Pancreas (tissue), 10 donors: ENCODE measurements at regions not wholly inside any gene's neighbourhood (a gene's known extent, or its start where the extent isn't known, plus 50 kb on each side); places are given as distances from the start of the nearest gene placed in this dataset.

Experiments used
- ATAC-seq, 4 donors: fragments of 200-7000 bp; cut with Tn5 transposase; one replicate each; pipeline versions ENCODE4 v1.8.0 to v1.9.1; 2020; ENCODE audit warnings: mild to moderate bottlenecking in 4 of 4, moderate library complexity in 4 of 4
- DNase-seq, 6 donors: peaks; one replicate each; pipeline ENCODE4 v3.0.0-alpha.2; 2020
- FAIRE-seq: peaks from 2 replicates; lab custom pipeline; 2012; peaks lifted over from hg19 to GRCh38; lab: Jason Lieb, UNC
- H3K27ac ChIP-seq, 4 donors: fragments of 200-600 bp; sonication (generic); 1 replicate in 3 of 4; 2 replicates in 1 of 4; pipeline versions ENCODE4 v1.5.0 to v1.8.0; 2020
- H3K27me3 ChIP-seq, 4 donors: fragments of 200-600 bp; one replicate each; pipeline ENCODE4 v1.8.0; 2021
- H3K36me3 ChIP-seq, 3 donors: fragments of 200-600 bp; sonication (generic) in 1 of 3; one replicate each; pipeline versions ENCODE4 v1.5.0 to v1.8.0; 2020 to 2021
- H3K4me1 ChIP-seq, 3 donors: fragments of 200-600 bp; one replicate each; pipeline ENCODE4 v1.8.0; 2021
- H3K4me3 ChIP-seq, 4 donors: fragments of 200-600 bp; sonication (generic) in 2 of 4; one replicate each; pipeline versions ENCODE4 v1.5.0 to v1.8.0; 2020 to 2021
- H3K9me3 ChIP-seq, 4 donors: fragments of 200-600 bp; one replicate each; pipeline ENCODE4 v1.8.0; 2021
- CTCF ChIP-seq, 4 donors: fragments of 200-600 bp; sonication (generic) in 3 of 4; IDR thresholded peaks; one replicate each; pipeline versions ENCODE4 v1.5.0 to v1.8.0; 2021; ENCODE audit warnings: antibody characterized with exemption in 4 of 4
- WGBS, 2 donors: extraction: QIAGEN DNeasy Blood & Tissue Kit; methylation state at CpG; one replicate each; pipeline ENCODE4 v1.1.7; 2013; 5-methylcytosine and 5-hydroxymethylcytosine counted together
- intact Hi-C, 3 donors: fragments of 100-400 bp; cut with DNase I; formaldehyde crosslinking; loops; one replicate each; pipeline versions ENCODE4 v1.11.1 to v1.14.2; 2022
- donor health status: healthy with polysubstance abuse.
- donor health status: DM: no; HTN: no; CAD: no; lungs with moderate emphysema.
- donor health status: DM: no; HTN: no; CAD: no.
- donor health status: control.
- donor health status: control.
- donor health status: Bipolar disorder and iron deficiency.
- donor health status: DM: yes; HTN: yes; CAD: no.
- donor health status: DM: no; HTN: no; CAD: no.
- donor health status: DM: no; HTN: no; CAD: no.
- donor health status: DM: yes; HTN: yes; CAD: no.

- 90 to 96% methylated on average over 3 of the region's 3 CpGs for WGBS, 2 donors
- Histone ChIP-seq H3K27me3 (no peaks in the 10 kb centered on the region), H3K27ac (no peak overlapping the region), H3K36me3 (no peaks in the 10 kb centered on the region), H3K4me3 (no peak overlapping the region), H3K9me3 (no peaks in the 10 kb centered on the region), H3K4me1 (no peaks in the 10 kb centered on the region)
- ATAC-seq (no peak), DNase-seq (no peak), FAIRE-seq (no peak)
- intact Hi-C loops = no loop called here
- no peak for TF ChIP-seq CTCF (IDR thresholded peaks at IDR 0.05)
Measured at GRCh38 chr5:172541773-172542136, 87.4 kb upstream of the SH3PXD2B start.

DNA sequence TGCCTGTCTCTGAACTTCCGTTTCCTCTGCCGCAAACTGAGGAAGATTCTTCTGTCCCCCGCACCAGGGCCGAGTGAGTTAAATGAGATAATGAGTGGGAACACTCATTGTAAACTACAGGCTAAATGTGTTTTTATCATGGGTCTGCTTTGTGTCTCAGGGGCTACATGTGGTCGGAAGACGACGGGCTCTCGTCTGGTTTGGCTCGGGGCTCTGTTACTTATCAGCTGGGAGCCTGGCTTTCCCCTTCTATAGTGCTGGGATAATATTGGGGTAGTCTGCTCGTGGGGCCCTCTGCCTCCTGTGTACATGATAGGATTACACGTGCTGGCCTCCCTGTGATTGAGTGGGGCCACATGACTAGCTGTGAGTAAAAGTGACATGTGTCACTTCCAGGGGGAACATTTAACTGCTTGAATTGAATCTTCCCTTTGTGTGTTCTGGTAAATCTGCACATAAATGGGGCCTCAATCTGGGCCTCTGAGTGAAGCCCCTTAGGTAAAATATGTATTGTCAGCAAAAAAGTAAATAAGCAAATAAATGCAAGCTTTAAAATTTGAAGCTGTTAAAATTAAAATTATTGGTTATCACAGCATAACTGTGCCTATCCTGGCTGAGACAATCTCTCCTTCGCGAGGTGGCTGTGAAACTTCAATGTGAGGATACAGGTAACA, 86.9 kb upstream of the SH3PXD2B start:
- DNase-seq = peak in 1 of 6 donors; percentile 3
- no peak for ATAC-seq

GRCh38 chr5:172540099-172540870, 86.0 kb upstream of the SH3PXD2B start:
- ATAC-seq (no peak), DNase-seq (peak in 1 of 6 donors; percentile 5), FAIRE-seq (no peak)
- intact Hi-C loops = no loop called here
- Histone ChIP-seq H3K36me3 (no peaks in the 10 kb centered on the region), H3K9me3 (no peaks in the 10 kb centered on the region), H3K27me3 (no peaks in the 10 kb centered on the region), H3K27ac (no peak overlapping the region), H3K4me1 (no peaks in the 10 kb centered on the region), H3K4me3 (no peak overlapping the region)
- TF ChIP-seq CTCF (IDR thresholded peaks at IDR 0.05) = no peak
- 79 to 81% methylated on average over 5 of the region's 5 CpGs for WGBS, 2 donors

More for the DNA sequence above, 86.9 kb upstream of the SH3PXD2B start:
- TF ChIP-seq CTCF (IDR thresholded peaks at IDR 0.05) = no peak
- Histone ChIP-seq H3K36me3 (no peaks in the 10 kb centered on the region), H3K4me1 (no peaks in the 10 kb centered on the region), H3K4me3 (no peak overlapping the region), H3K27ac (no peak overlapping the region), H3K27me3 (no peaks in the 10 kb centered on the region), H3K9me3 (no peaks in the 10 kb centered on the region)
- no peak for FAIRE-seq
- WGBS, 2 donors = 80 to 85% methylated on average over 13 of the region's 13 CpGs
- intact Hi-C loops = no loop called here

DNA sequence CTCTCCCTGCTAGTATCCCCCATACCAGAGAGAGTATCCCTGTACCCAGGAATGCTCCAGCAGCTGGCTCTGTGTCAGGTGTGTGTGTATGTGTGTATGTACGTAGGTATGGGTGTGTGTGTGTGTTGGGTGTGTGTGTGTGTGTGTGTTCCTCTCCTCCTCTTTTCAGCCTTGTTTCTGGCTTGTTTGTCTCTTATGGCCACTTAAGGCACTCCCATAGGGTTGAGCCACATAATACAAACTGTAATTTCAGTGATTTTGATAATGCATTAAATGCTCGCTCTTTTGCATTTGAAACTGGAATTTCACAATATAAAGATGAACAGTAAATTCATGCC, 80.8 kb upstream of the SH3PXD2B start:
- no peak for ATAC-seq
- H3K27me3 ChIP-seq = no peaks in the 10 kb centered on the region
- peaks cover 0 to 7% (median 0%) of the 10 kb centered on the region in 3 donors for H3K4me1 ChIP-seq
- no peaks in the 10 kb centered on the region for H3K36me3 ChIP-seq
- H3K27ac ChIP-seq = no peak overlapping the region
- TF ChIP-seq CTCF (IDR thresholded peaks at IDR 0.05) = no peak
- no peak for FAIRE-seq
- no peaks in the 10 kb centered on the region for H3K9me3 ChIP-seq
- intact Hi-C loops = no loop called here
- WGBS, 2 donors = 84 to 88% methylated on average over 2 of the region's 2 CpGs
- no peak overlapping the region for H3K4me3 ChIP-seq
- DNase-seq = no peak
